HG02885 (cell line): ENCODE measurements at regions not wholly inside any gene's neighbourhood (a gene's known extent, or its start where the extent isn't known, plus 50 kb on each side); places are given as distances from the start of the nearest gene placed in this dataset.
A peak's percentile ranks its signal among the peaks of the same experiment; 100 is the strongest.

Experiments used
- ATAC-seq: cut with Tn5 transposase; IDR thresholded peaks from one replicate; pipeline ENCODE4 v1.9.1; 2021; ENCODE audit warnings: mild to moderate bottlenecking; ENCODE audit not compliant: unreplicated experiment, poor library complexity

- no peak for ATAC-seq
Measured at GRCh38 chr5:62702126-62702525, 123.5 kb downstream of the LRRC70 start.

- ATAC-seq = no peak
Measured at GRCh38 chr5:62701036-62701435, 122.4 kb downstream of the LRRC70 start.

- ATAC-seq = no peak
Measured at GRCh38 chr5:62698756-62699155, 120.1 kb downstream of the LRRC70 start.

GRCh38 chr5:62695274-62695673 lies 116.7 kb downstream of the LRRC70 start:
- no peak for ATAC-seq

- ATAC-seq = no peak
Measured at GRCh38 chr5:62692946-62693713, 114.5 kb downstream of the LRRC70 start.

GRCh38 chr5:62691946-62692345 lies 113.3 kb downstream of the LRRC70 start:
- ATAC-seq = no peak

- peak; percentile 7 for ATAC-seq
Measured at GRCh38 chr5:62690421-62690820, 111.8 kb downstream of the LRRC70 start.

- ATAC-seq = peak; percentile 62
Measured at GRCh38 chr5:62689599-62690368, 111.2 kb downstream of the LRRC70 start.

GRCh38 chr5:62686692-62687091 lies 108.1 kb downstream of the LRRC70 start:
- ATAC-seq = no peak

GRCh38 chr5:62685221-62685620 lies 106.6 kb downstream of the LRRC70 start:
- ATAC-seq = no peak

- ATAC-seq = no peak
Measured at GRCh38 chr5:62684310-62684709, 105.7 kb downstream of the LRRC70 start.

GRCh38 chr5:62682059-62682458 lies 103.4 kb downstream of the LRRC70 start:
- ATAC-seq = no peak

- no peak for ATAC-seq
Measured at GRCh38 chr5:62681117-62681850, 102.7 kb downstream of the LRRC70 start.

GRCh38 chr5:62680121-62680520 lies 101.5 kb downstream of the LRRC70 start:
- no peak for ATAC-seq
